ENCODE measurements at regions not wholly inside any gene's neighbourhood (a gene's known extent, or its start where the extent isn't known, plus 50 kb on each side); places are given as distances from the start of the nearest gene placed in this dataset.

DNA sequence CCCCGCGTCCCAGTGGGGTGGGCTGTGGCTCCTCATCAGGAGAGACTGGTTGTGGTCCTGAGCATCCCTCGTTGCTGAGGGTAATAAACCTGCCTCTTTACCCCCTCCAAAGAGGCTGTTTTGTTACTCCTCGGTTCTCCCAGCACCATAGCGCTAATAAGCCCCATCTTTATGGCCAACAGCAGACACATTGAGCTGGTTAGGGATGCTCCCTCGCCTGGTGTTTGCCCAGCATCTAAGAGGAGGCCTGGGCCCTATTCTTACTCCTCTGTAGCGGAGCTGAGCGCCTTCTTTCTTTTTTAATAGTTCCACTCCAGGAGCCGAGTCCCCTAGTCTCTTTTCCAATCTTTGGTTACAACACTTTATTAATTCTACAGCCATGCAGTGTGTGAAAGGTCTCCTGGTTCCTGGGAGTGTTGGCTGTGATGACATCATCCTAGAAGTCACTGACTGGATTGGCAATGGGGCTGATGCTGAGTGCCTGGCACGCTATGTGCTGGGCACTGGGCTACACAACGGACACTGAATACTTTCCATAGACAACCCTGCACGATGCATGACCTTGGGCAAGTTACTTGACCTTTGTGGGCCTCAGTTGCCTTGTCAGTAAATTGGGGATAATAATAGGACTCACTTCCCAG, 50.6 kb upstream of the CCDC167 start:
- no peak for TF ChIP-seq CTCF (IDR thresholded peaks at IDR 0.05)
- TF ChIP-seq POLR2A (IDR thresholded peaks at IDR 0.05) = no peak

Data from right lobe of liver (tissue), 4 donors.